SHP77 treated with DMSO at 0.1 percent for 48 hours (cell line): ENCODE measurements at regions not wholly inside any gene's neighbourhood (a gene's known extent, or its start where the extent isn't known, plus 50 kb on each side); places are given as distances from the start of the nearest gene placed in this dataset.
"Not testable (repeated sequence)": the region's sequence is repeated elsewhere in the genome, so short reads cannot be mapped to it uniquely, and the experiment has no call there.

Experiments
- DNase-seq: peaks from one replicate; lab custom pipeline; 2025; lab: John Stamatoyannopoulos, UW

DNA sequence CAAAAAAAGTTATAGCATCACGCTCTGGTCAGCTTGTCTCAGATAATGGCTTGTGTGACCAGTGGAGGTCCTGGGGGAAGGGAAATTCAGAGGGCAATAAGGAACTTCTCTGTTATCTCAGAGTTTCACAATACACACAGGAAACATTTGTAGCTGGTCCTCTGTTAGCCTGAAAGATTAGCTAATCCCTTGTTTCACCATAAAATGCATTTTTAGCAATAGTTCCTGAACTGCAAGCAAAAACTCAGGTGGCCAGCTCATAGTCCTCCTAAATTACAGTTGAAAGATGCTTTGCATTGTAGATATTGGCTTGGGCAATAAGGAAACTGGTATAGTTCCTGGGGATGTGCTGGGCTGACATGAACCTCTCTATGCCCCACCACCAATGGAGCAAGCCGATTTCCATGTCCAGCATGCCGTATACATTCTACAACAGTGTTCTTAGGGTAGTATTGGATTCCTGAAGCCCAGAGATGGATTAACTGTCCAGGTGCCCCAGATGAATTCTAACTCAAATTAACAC, 141.5 kb upstream of the TBL1XR1 start:
- no peak for DNase-seq

DNA sequence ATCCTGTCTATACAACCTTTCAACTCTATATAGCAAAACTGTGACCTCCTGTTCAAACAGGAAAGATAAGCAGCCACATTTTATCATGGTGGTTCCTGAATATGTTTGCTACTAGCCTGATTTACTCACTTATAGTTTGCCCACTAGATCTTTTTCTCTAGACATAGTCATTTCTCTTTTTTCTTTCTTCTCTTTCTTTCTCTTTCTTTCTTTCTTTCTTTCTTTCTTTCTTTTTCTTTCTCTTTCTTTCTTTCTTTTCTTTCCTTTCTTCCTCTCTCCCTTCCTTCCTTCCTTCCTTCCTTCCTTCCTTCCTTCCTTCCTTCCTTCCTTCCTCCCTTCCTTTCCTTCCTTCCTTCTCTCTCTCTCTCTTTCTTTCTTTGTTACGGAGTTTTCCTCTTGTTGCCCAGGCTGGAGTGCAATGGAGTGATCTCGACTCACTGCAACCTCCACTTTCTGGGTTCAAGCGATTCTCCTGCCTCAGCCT, 142.0 kb upstream of the TBL1XR1 start:
- not testable (repeated sequence) for DNase-seq

DNA sequence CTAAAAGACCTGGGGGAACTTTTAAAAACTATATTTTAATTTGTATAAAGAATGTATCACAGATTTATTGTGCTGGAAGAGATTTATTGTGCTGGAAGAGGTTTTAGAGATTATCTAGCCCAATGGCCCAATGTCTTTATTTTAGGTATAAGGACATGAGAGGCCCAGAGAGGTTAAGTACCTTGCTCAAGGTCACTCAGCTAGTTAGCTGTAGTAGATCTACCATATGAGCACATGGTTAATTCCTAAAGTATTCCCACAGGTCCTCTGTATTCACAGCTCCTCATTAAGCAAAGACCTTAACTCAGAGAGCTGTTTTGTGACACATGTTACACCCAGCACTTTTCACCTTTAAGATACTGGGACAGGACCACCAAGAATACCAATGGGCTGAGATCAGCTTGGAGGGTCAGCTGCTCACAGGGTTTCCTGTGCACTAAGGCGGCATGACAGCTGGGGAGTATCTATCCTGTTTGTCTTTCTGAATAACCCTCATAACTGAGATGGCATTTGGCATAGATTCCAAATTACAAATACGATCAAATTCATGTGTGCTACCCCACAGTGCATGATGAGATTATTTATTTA, 143.1 kb upstream of the TBL1XR1 start:
- DNase-seq, result no peak

DNA sequence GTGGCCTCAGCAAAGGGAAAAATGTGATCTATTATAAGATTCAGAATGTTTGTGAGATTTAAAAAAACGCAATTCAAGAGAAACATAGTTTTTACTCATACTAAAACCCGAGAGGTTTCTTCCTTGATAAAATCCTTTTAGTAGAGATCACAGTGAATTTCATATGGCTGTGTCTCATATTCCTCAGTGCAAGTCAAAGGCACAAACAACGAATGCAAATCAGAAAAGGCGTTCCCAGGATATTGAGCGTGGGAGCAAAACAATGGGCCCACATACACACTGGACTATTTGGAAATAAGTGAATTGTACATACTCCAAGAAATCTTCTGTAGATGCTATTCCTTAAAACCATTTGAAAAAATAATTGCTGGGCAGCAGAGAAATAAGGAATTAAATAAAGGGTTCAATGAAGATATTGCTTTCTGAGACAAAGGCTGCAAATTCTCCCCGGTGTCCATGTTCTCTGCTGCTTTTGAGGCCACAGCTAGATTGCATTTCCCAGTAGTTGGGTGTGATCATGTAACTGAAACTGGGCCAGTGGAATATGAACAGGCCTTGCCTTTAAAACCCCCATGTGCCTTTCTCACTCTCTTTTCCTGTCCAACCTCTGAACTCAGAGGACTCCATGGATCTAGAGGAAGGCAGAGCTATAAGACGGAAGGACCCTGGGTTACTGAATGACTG, 144.6 kb upstream of the TBL1XR1 start:
- DNase-seq, result no peak

DNA sequence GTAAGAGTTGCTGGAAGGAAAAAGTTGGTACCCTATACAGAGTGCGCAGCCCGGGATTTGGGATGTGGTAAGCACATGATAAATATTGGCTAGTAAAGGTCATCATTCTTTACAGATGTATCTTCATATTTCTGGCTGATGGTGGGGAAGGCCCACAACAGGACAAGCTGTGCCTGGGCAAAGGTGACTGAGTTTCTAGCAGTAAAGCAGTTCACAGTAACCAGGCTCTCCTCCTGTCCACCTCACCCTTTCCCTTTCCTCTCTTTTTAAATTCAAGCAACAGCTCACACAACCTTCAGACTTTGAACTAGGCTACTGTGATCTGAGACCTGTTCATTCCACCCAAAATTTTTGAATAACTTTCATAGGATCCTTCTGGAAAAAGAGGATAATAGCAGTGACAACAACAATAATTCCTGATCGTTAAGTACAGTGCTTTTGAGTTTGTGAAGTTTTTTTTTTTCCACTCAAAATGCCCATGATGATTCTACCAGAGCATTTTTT, 145.9 kb upstream of the TBL1XR1 start:
- no peak for DNase-seq

DNA sequence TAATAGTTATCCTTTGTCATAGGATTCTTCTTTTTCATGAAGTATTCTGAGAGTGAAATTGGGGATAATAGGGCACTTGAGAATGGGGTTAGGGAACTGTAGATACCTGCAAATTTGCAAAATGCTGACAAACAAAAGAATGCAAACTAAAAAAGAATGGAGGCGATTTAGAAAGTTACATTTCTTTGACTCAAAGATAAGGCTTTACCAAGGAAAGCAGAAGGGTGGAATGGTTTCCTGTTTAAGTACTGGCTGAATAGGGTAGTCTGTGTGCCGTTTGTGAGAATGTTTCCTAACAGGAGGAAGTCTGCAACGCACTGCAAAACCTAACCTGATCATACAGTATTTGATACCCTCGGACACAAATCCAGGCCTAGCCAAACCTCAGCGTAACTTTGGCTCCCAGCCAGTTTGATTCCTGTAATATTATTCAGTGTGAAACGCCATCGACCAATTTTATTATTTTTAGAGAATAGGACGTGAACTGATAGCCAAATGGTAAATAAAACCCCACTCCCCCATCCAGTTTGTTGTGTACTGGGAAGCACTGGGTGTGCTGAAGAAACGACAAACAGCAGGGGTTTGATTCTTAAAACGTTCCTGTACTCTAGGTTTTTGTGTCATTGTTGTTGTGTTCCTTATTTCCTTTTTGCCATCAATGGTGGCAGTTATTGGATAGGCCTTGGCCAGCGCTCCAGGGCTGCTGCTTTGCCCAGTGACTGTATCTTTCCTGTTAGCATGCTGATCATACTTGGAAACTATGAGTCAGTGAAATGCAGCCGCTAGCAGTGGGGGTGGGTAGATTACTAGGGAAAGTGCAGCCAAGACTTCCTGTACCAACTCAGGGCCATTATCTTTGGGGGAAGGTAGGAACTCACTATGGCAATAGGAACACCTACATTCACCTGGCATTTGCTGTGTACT, 148.0 kb upstream of the TBL1XR1 start:
- peak; percentile 82 for DNase-seq

DNA sequence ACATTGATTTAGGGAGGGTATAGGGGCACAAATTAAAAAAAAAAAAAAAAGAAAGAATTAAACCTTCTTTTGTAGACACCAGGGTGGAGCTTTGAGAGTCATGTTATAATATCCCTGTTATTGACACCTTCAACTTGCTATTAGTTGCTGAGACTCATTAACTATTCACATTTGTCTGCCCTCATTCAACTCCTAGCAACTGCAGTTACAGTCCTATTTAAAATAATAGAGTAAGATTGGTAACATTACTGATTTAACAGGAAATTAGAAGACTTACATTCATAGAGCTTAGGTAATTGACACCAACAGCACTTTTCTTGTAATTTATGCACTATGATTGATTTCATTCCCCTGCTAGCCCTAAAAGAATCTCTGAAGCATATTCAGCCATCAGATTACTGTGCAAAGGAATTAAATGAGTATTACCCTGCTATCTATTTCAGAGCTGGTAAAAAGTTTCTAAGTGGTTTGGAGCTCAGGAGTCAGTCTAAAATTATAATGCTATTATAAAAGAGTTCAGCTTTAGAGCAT, 148.8 kb upstream of the TBL1XR1 start:
- no peak for DNase-seq

DNA sequence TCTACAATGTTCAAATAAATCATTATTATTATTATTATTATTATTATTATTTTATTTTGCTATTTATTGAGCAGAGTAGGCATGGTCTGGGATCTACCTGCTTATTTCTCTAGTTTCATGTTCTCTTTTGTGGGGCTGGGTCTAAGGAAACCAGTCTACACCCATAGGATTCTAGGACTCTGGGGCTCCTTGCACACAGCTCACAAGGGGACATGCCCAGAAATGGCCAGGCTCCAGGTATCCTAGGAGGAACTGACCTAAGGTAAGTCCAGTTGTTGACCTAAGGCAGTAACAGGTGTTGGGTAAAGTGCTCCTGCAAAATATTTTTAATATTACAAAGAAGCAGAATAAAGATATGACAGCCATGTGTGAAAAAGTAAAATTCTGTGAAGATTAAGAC, 149.6 kb upstream of the TBL1XR1 start:
- DNase-seq, result no peak

DNA sequence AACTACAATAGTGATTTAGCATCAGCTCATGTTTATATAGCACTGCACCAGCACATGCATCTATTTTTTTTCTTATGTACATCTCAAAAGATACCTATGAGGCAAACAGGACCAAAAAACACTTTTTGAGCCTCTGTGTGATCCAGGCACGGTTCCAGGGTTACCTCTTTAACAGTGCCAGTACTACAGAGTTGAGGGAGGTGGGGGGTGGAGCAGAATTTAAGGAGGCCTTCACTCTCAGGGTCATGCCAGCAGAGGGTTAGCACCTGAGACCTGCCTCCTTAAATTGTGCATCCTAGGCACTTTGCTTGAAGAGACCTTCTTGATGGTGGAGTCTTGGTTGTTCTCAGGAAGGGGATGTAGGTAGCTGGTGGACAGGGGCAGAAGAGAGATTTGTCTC, 150.3 kb upstream of the TBL1XR1 start:
- no peak for DNase-seq

DNA sequence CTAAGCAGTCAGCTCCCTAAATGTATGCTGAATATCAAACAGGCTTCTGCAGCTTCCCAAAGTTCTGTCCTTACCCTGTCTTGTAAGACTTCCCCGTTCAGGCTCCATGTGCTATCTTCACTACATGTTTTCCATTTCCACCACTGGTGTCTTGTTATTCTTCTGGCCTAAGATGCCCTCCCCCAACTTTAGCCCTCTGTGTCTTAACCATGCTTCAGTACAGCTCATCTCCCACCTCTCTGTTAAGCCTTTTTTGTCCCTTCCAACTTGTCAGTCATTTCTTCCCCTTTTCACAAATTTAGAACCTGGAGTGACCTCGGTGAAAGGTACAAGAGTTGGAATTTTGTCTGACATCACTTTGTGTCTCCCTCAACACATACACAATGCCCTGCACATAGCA, 151.7 kb upstream of the TBL1XR1 start:
- no peak for DNase-seq

DNA sequence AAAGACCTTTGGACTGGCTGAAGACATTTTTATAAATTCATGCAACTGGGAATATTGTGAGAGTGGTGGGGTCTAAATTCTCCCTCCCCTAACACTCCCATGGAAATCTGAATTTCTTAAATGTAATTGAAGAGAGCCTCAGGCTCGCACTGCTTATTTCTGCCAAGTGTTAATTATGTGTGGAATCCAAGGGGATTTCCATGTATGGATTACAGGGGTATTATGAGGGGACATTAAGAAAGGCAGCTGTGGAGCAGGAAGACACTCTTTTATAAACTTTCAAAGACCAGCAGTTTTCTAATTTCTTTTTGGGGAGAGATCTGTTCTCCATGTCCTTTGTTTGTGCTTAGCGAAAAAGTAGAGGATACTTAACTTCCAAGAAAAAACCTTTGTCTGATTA, 152.1 kb upstream of the TBL1XR1 start:
- no peak for DNase-seq

DNA sequence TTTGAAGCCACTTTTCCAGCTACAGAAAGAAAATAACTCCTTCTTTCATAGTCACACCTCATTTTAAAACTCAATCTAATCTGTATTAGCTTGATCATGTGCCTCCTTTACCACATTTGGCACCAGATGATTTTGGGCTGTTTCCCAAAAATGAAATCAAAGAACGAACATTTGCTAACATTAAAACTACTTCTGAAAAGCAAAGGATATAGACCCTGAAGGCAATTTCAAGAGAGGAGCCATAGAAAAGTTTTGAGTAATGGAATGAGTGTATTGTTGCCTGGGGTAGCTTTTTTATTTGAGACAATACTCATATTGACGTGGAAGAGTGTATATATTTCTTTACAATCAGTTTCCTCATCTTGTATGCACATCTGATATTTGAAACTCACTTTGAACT, 152.8 kb upstream of the TBL1XR1 start:
- no peak for DNase-seq

DNA sequence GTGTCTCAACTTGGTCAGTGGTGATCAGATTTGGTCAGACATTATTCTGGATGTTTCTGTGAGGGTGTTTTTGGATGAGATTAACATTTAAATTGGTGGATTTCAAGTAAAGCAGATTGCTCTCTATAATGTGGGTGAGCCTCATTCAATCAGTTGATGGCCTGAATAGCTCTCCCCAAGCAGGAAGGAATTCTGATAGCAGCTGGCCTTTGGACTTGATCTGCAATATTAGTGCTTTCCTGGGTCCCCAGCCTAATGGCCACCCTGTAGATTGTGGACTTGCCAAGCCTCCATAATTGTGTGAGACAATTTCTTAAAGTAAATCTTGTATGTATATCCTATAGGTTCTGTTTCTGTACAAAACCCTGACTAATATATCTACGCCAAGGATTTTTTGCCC, 153.9 kb upstream of the TBL1XR1 start:
- DNase-seq, result no peak

DNA sequence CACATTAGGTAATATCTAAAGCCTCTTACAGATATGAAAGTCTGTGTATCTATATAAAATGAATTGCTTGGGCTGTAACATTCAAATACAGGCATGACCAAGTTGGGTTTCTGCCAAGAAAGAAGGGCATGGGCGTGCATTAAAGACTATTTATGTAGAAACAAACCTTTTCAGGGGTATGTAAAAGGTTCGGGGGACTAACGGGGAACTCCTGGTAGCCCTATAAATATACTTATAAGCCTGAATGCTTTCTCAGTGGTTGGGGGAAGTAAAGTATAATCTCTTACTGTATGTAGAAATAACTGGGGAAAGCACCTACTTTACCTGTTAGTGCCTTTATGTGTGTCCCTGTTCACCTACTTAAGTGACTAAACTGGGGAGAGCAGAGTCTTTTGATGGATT, 154.5 kb upstream of the TBL1XR1 start:
- no peak for DNase-seq

DNA sequence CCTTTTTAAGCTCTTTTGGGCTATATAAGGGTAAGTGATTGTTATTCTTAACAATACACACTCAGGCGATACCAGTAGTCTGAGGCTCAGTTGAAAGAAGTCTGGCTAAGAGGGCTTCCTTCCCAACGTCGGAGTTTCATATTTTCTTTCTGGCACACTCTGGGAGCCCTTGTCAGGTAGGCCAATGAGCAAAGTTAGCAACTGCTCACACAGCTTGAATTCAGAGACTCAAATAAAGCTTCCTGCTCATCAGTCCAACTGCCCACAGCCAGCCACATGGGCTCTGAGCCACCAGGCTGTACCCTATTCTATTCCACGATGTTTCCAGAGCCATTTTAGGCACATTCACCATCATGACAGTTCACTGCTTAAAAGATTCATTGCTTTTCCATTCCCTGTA, 155.1 kb upstream of the TBL1XR1 start:
- no peak for DNase-seq

DNA sequence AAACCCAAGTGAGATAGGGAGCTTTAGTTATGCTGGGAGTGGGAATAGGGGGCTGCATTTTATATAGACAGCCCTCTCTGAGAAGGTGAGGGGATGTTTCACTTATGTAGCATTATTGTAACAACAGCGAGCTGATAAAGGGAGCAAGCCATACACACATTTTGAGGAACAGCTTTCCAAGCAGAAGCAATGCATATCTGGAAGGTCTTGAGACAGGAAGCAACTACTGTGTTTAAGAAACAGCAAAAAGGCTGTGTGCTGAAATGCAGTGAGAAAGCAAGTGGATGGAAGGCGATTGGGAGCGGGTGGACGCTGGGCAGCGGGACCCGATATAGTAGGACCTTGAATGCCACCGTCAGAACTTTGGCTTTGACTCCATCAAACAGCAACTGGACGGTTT, 155.9 kb upstream of the TBL1XR1 start:
- no peak for DNase-seq

DNA sequence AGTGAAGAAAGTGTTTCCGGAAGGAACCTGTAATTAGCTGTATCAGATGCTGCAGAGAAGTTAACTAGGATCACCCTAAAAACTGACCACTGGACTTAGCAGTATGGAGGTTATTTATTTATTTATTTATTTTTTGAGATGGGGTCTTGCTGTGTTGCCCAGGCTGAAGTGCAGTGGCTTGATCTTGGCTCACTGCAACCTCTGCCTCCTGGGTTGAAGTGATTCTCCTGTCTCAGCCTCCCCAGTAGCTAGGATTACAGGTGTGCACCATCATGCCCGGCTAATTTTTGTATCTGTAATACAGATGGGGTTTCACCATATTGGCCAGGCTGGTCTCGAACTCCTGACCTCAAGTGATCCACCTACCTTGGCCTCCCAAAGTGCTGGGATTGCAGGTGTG, 156.6 kb upstream of the TBL1XR1 start:
- not testable (repeated sequence) for DNase-seq

DNA sequence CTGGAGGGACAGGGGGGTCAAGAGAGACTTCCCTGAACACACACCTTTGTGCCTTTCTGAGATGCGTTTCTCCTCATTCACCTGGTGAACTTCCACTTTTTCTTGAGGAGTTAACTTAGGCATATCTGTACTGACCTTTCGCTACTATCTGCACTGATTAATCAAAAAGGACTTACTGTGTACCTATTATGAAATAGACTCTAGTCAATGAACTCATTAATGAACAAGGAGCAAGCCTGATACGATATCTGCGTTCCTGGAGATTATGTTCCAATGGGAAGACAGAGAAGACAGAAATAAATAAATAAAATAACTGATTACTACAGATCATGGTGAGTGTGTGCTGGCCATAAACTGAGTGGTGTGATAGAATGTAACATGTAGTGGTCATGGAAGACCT, 157.2 kb upstream of the TBL1XR1 start:
- DNase-seq, result no peak

DNA sequence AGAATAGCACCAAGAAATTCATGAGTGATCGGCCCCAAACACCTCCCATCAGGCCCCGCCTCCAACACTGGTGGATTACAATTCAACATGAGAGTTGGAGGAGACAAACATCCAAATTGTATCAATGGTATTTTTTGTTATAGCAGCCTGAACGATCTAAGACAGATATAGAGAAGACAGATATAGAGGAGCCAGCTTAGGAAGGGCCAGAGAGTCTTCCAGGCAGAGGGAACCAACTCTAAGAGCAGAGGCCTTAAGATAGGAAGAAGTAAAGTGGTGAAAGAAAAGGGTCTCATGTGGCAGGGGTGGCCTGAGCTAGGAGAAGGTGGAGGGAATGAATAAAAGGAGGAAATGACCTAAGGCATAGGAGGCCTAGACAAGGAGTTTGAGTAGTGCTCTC, 158.8 kb upstream of the TBL1XR1 start:
- DNase-seq, result no peak

DNA sequence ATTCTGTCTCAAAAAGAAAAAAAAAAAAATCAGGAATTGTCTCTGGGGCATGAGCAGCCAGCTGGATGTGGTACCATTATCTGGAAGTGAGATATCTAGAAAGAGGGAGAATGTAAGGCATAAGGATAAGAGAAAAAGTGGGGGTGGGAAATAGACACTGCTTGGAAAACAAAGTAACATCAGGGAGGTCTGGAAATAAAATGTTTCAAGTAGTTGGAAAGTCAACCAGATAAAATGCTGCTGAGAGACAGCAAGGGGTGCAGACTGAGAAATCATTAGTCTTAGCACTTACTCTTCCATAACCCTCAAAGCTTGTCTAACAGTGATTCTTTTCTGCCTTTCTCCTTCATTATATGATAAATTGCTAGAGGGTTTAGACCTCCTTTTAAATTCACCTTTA, 159.7 kb upstream of the TBL1XR1 start:
- DNase-seq, result no peak

DNA sequence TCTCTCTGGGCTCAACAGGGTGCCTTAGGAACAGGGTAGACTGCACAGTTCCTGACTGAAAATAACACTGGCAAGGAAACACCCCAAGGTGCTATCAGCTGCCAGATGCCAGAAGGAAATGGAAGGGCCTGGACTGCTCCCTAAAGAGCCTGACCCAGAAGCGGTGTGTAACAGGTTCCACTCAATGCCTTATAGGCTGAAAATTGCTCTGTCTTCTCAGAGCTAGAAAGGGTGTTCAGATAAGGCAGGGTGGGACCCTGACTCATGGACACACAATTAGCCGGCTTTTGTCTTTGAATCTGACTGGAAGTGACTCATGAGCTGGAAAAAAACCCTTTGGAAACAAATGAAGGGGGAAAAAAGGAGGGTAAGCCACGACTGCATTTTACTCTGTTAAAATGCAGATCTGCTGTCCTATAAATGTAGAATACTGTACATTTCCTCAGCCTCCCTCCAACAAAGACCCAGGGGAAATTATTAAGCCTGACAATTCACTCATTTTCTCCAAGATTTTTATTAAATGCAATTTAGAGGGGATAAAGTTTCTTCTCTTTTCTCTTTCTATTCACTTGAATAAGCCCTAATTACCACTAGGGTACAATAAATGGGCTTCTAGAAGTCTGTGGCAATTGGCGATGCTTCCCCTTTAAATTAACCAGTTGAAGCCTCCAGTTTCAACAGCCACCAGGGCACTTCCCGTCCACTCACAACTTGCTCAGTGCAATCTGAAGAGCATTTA, 160.2 kb upstream of the TBL1XR1 start:
- DNase-seq, result peak; percentile 54
